OCI-LY7 (cell line): ENCODE measurements at regions not wholly inside any gene's neighbourhood (a gene's known extent, or its start where the extent isn't known, plus 50 kb on each side); places are given as distances from the start of the nearest gene placed in this dataset.

Experiments
- CTCF ChIP-seq: fragments of 200-600 bp; sonication (generic); conservative IDR thresholded peaks from 2 replicates; pipeline ENCODE4 v1.5.1; 2014; ENCODE audit warnings: mild to moderate bottlenecking, antibody characterized with exemption, low read length, moderate library complexity, mixed read lengths
- EZH2phosphoT487 ChIP-seq: fragments of 200-600 bp; sonication (generic); IDR thresholded peaks from 2 replicates; pipeline ENCODE4 v1.6.1; 2018; ENCODE audit warnings: low read depth, borderline replicate concordance, mild to moderate bottlenecking, mixed run types, antibody characterized with exemption, low read length, moderate library complexity, mixed read lengths

GRCh38 chr10:44199267-44199666, 185.6 kb downstream of the CXCL12 start:
- no peak for TF ChIP-seq CTCF
- TF ChIP-seq EZH2phosphoT487: no peak
